Coronary artery (tissue), 2 donors: ENCODE measurements at regions not wholly inside any gene's neighbourhood (a gene's known extent, or its start where the extent isn't known, plus 50 kb on each side); places are given as distances from the start of the nearest gene placed in this dataset.

Source experiments
- DNase-seq: peaks from one replicate; pipeline ENCODE4 v3.0.0-alpha.2; 2017; ENCODE audit warnings: low spot score
- H3K27ac ChIP-seq, 2 donors: fragments of 200-600 bp; sonication (generic); one replicate each; pipeline ENCODE4 v1.5.1; 2016 to 2019
- H3K4me3 ChIP-seq: fragments of 200-600 bp; sonication (generic); 2 replicates; pipeline ENCODE4 v1.5.1; 2016; ENCODE audit warnings: mild to moderate bottlenecking, moderate library complexity
- TF ChIP-seq, protein P1 (sequence below): fragments of 200-600 bp; sonication (generic); IDR thresholded peaks from one replicate; pipeline ENCODE4 v1.5.1; 2019; ENCODE audit warnings: antibody characterized with exemption

DNA sequence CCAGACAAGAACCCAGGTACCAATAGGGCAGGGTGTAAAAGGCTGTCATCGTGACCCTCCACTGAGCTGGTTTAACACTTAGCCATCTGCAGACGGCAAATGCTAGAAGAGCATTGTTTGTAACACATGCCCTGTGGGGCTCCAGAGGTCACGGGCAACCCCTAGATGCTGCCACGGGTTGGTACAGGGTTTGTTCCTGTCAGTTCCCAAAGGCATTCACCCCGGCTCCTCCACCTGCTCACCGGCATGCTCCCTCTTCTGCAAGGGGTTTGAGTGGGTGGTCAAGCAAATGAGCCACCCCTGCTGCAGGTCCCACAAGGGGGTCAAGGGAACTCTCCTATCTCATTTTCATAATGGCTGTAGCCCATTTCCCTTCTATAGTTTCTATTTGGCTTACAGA is 229.3 kb downstream of the ZPLD1 start:
- no peak for DNase-seq
- Histone ChIP-seq H3K4me3 (no peak overlapping the region), H3K27ac (no peak overlapping the region)
- TF ChIP-seq, protein P1, sequence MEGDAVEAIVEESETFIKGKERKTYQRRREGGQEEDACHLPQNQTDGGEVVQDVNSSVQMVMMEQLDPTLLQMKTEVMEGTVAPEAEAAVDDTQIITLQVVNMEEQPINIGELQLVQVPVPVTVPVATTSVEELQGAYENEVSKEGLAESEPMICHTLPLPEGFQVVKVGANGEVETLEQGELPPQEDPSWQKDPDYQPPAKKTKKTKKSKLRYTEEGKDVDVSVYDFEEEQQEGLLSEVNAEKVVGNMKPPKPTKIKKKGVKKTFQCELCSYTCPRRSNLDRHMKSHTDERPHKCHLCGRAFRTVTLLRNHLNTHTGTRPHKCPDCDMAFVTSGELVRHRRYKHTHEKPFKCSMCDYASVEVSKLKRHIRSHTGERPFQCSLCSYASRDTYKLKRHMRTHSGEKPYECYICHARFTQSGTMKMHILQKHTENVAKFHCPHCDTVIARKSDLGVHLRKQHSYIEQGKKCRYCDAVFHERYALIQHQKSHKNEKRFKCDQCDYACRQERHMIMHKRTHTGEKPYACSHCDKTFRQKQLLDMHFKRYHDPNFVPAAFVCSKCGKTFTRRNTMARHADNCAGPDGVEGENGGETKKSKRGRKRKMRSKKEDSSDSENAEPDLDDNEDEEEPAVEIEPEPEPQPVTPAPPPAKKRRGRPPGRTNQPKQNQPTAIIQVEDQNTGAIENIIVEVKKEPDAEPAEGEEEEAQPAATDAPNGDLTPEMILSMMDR, result no peak

DNA sequence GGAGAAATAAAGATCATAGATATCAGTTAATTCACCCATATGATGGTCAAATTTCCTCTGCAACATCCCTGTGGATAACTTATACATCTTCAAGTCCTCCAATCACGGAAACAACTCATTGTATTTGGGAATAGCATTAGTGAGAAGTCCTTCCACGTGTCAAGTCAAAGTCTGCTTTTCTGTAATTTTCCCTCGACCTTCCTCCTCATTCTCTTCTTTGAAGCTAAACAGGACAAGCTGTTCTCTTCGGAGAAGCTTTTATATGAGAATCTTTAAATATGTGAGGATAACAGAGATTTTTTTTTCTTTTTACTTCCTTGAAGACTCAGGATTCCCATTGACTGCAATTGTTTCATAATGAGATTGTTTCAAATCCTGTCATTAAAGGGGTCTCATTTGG is 230.4 kb downstream of the ZPLD1 start:
- no peak overlapping the region for H3K4me3 ChIP-seq
- TF ChIP-seq, protein P1, result no peak
- H3K27ac ChIP-seq, result no peak overlapping the region
- DNase-seq, result no peak

DNA sequence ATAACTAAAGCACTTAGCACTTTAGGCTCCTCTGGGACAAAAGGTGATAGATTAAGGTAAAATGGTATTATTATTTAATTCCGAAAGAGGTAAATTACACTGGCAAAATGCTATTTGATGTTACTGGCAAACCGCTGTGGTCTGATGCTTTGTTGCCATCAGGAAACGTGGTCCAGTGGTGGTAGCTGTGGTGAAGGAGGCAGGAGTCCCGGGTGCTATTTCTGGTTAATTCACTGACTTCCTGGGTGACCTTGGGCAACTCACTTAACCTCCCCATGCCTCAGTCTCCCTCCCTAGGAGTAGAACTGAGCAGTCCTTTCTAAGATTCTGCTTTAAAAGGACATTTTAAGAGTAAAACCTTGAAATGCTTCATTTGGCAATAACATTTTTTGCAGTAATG is 233.4 kb downstream of the ZPLD1 start:
- no peak for DNase-seq
- TF ChIP-seq, protein P1, result no peak
- H3K4me3 ChIP-seq, result no peak overlapping the region
- no peak overlapping the region for H3K27ac ChIP-seq

DNA sequence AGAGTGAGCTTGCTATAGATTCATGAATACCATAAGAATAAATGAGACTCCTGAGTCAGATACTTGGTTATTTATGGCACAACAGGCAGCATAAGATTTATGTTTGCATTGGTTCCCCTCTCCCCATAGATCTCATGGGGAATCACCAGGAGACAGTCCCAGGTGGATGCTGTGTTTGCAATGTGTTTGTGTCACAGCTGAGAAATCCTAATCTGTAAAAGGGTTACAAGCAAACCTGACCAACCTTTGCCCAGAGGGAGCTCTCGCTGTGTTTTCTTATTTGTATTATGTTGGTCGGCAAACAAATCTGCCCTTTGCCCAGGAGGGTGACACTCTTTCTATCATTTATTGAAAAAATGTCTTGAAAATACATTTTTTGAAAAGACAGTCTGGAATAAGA is 236.2 kb downstream of the ZPLD1 start:
- Histone ChIP-seq H3K27ac (no peak overlapping the region), H3K4me3 (no peak overlapping the region)
- DNase-seq, result no peak
- TF ChIP-seq, protein P1, result no peak

DNA sequence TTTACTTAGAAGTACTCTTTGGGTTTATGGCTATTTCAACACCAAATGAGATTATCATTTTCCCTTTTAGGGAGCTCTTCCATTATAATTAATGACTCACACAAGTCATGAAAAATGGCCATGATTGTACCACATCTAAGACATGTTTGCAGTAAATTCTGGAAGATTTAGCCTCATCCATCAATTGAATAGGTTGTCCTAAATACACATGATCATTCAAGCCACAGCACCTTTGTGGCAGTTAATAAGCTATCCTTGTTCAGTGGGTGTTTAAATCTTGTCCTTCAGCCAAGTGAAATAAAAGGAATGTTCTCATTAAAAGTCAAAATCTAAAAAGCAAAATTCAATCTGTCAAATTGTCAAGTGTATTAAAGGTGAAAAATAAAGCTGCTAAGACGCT is 237.5 kb downstream of the ZPLD1 start:
- H3K27ac ChIP-seq, result no peak overlapping the region
- H3K4me3 ChIP-seq, result no peak overlapping the region
- TF ChIP-seq, protein P1, result no peak
- no peak for DNase-seq

DNA sequence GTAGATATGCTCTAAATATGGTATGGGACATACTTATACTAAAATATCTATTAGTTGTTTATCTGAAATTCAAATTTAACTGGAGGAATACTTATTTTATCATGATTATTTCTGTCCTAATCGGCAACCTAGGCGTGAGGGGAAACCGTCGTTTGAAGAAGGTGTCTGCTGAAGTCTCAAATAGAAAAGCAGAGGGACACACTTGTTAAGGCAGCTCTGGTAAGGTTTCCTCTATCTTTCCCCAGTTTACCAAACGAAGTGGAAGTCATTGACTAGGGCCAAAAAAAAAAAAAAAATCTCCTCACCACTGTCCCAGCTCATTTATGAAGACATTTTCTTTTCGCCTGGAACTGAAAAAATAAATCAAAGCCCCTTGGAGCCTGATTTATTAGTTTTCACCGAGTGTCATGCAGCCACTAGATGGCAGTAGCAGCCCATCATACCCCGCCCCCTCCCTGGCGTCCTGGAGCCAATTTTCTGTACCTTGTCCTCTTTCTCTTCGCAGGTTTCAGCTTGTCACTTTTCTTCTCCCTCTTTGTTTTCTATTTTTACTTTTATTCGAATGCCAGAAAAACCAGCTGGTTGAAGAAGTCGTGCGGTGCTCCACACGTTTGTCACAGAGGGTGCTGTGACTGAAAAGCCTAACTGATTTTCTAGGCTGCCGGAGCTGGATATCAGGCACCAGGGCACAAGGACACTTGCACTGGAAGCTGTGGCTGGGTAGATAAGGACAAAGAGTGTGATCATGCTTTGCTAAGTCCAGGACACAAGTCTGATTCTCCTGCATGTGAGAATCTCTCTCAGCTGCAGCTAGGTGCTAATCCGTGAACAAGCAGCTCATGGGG is 238.7 kb downstream of the ZPLD1 start:
- TF ChIP-seq, protein P1, result peak; percentile 70
- Histone ChIP-seq H3K27ac (no peak overlapping the region), H3K4me3 (peak overlapping the region; percentile 19)
- DNase-seq, result no peak

DNA sequence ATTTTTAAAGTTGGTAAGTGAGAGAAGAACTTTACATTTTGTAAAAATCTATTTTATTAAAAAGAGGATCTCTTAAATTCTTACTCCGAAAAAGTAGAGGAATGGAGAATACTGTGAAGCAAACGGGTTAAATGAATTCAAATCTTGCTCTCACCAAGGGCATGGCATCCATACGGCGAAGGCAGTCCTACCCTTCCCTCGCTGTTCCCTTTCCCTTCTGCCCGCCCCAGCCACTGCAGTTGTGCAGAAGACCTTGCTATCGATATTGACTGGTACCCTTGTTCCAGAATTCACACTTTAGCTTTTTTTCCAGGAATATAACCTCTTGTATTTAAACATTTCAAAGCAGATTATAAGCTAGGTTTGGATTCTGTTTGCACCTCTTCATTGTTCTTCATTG is 239.5 kb downstream of the ZPLD1 start:
- Histone ChIP-seq H3K4me3 (no peak overlapping the region), H3K27ac (no peak overlapping the region)
- TF ChIP-seq, protein P1, result no peak
- DNase-seq, result no peak
